ENCODE measurements at regions not wholly inside any gene's neighbourhood (a gene's known extent, or its start where the extent isn't known, plus 50 kb on each side); places are given as distances from the start of the nearest gene placed in this dataset.

GRCh38 chr2:129892360-129892759 is 87.1 kb upstream of the RAB6C start:
- no peak for TF ChIP-seq CTCF (IDR thresholded peaks at IDR 0.05; ENCODE audit: insufficient read depth in 1 of 2, low read depth in 1 of 2, low read length in 1 of 2, severe bottlenecking in 1 of 2, unreplicated experiment in 1 of 2)
- Histone ChIP-seq H3K27me3 (replicated peaks; ENCODE audit: control insufficient read depth, insufficient read depth, low read length) (peaks cover 1% of the 10 kb centered on the region; the same call in 1 of the 2 replicates), H3K9me3 (no peaks in the 10 kb centered on the region), H3K36me3 (ENCODE audit: control insufficient read depth, insufficient read depth, low read length) (no peaks in the 10 kb centered on the region), H3K4me3 (ENCODE audit: low read depth, low read length) (no peak overlapping the region), H3K4me1 (no peaks in the 10 kb centered on the region)
- BruUV-seq (replicated peaks), result no TSS peak
- ChIA-PET CTCF (no interaction called here), POLR2A (no interaction called here)
- H3K36me3 Mint-ChIP-seq (ENCODE audit: insufficient read depth, unreplicated experiment), result no peaks in the 10 kb centered on the region
- peaks cover 35% of the 10 kb centered on the region for H3K27me3 Mint-ChIP-seq (ENCODE audit: insufficient read depth, unreplicated experiment)
- H3K4me3 Mint-ChIP-seq (ENCODE audit: unreplicated experiment), result no peak overlapping the region
- H3K27ac Mint-ChIP-seq (ENCODE audit: unreplicated experiment), result no peak overlapping the region
- no peaks in the 10 kb centered on the region for H3K4me1 Mint-ChIP-seq (ENCODE audit: low read depth, unreplicated experiment)
- no peaks in the 10 kb centered on the region for H3K9me3 Mint-ChIP-seq (ENCODE audit: unreplicated experiment)
- intact Hi-C loops (cut with micrococcal nuclease; ENCODE audit: unreplicated experiment), result no loop called here
- DNase-seq, result no peak

DNA sequence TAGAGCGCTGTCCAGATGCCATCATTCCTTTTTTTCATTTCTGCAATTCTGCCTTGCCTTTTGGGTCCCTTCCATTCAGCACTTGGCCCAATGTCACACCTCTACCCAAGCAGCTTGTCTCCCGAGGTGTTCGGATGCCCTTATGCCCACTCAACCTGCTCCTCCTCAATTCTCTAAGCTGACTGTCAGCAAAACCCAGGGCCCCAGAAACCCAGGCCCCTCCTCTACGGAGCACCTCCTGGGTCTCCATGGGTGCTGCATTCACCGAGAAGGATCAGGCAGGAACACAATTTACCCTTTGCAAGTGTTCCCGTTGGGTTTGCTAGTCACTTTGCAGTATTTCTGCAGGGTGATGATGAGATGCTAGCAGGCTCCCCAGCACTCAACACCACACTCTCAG is 86.7 kb upstream of the RAB6C start:
- no peak for DNase-seq
- H3K27ac Mint-ChIP-seq (ENCODE audit: unreplicated experiment), result no peak overlapping the region
- peaks cover 37% of the 10 kb centered on the region for H3K27me3 Mint-ChIP-seq (ENCODE audit: insufficient read depth, unreplicated experiment)
- Histone ChIP-seq H3K9me3 (no peaks in the 10 kb centered on the region), H3K4me3 (ENCODE audit: low read depth, low read length) (no peak overlapping the region), H3K4me1 (no peaks in the 10 kb centered on the region), H3K36me3 (ENCODE audit: control insufficient read depth, insufficient read depth, low read length) (no peaks in the 10 kb centered on the region), H3K27me3 (replicated peaks; ENCODE audit: control insufficient read depth, insufficient read depth, low read length) (peaks cover 1% of the 10 kb centered on the region; the same call in 1 of the 2 replicates)
- no peak for TF ChIP-seq CTCF (IDR thresholded peaks at IDR 0.05; ENCODE audit: insufficient read depth in 1 of 2, low read depth in 1 of 2, low read length in 1 of 2, severe bottlenecking in 1 of 2, unreplicated experiment in 1 of 2)
- no TSS peak for BruUV-seq (replicated peaks)
- no peaks in the 10 kb centered on the region for H3K36me3 Mint-ChIP-seq (ENCODE audit: insufficient read depth, unreplicated experiment)
- ChIA-PET CTCF (no interaction called here), POLR2A (no interaction called here)
- no peaks in the 10 kb centered on the region for H3K9me3 Mint-ChIP-seq (ENCODE audit: unreplicated experiment)
- no peak overlapping the region for H3K4me3 Mint-ChIP-seq (ENCODE audit: unreplicated experiment)
- no peaks in the 10 kb centered on the region for H3K4me1 Mint-ChIP-seq (ENCODE audit: low read depth, unreplicated experiment)
- intact Hi-C loops (cut with micrococcal nuclease; ENCODE audit: unreplicated experiment), result no loop called here

- no peak for DNase-seq
- no peaks in the 10 kb centered on the region for H3K9me3 Mint-ChIP-seq (ENCODE audit: unreplicated experiment)
- no peaks in the 10 kb centered on the region for H3K36me3 Mint-ChIP-seq (ENCODE audit: insufficient read depth, unreplicated experiment)
- Histone ChIP-seq H3K4me1 (no peaks in the 10 kb centered on the region), H3K36me3 (ENCODE audit: control insufficient read depth, insufficient read depth, low read length) (no peaks in the 10 kb centered on the region), H3K27me3 (replicated peaks; ENCODE audit: control insufficient read depth, insufficient read depth, low read length) (peaks cover 1% of the 10 kb centered on the region; the same call in 1 of the 2 replicates), H3K4me3 (ENCODE audit: low read depth, low read length) (no peak overlapping the region), H3K9me3 (no peaks in the 10 kb centered on the region)
- POLR2A ChIA-PET, result no interaction called here
- H3K4me1 Mint-ChIP-seq (ENCODE audit: low read depth, unreplicated experiment), result no peaks in the 10 kb centered on the region
- no peak for TF ChIP-seq CTCF (IDR thresholded peaks at IDR 0.05; ENCODE audit: insufficient read depth in 1 of 2, low read depth in 1 of 2, low read length in 1 of 2, severe bottlenecking in 1 of 2, unreplicated experiment in 1 of 2)
- intact Hi-C loops (cut with micrococcal nuclease; ENCODE audit: unreplicated experiment), result no loop called here
- no TSS peak for BruUV-seq (replicated peaks)
- H3K4me3 Mint-ChIP-seq (ENCODE audit: unreplicated experiment), result no peak overlapping the region
- H3K27ac Mint-ChIP-seq (ENCODE audit: unreplicated experiment), result no peak overlapping the region
- CTCF ChIA-PET, result no interaction called here
- H3K27me3 Mint-ChIP-seq (ENCODE audit: insufficient read depth, unreplicated experiment), result peaks cover 41% of the 10 kb centered on the region
These were observed 86.2 kb upstream of the RAB6C start for GRCh38 chr2:129893244-129893643.

All from Caco-2 (cell line).